Natural killer cell (primary cell): ENCODE measurements at regions not wholly inside any gene's neighbourhood (a gene's known extent, or its start where the extent isn't known, plus 50 kb on each side); places are given as distances from the start of the nearest gene placed in this dataset.

Experiments
- ATAC-seq, 3 donors: fragments of 150-1000 bp in 2 of 3; fragments of 200-7000 bp in 1 of 3; cut with Tn5 transposase; 1 replicate in 1 of 3; 2 replicates in 2 of 3; pipeline ENCODE4 v1.10.0; 2021; ENCODE audit warnings: mild to moderate bottlenecking in 2 of 3, moderate library complexity in 2 of 3
- DNase-seq, 2 donors: peaks; one replicate each; pipeline versions ENCODE4 v3.0.0 to v3.0.0-alpha.2; 2013 to 2021; ENCODE audit warnings: mixed read lengths in 1 of 2
- H3K27ac ChIP-seq: one replicate; pipeline ENCODE4 v1.5.1; 2013; ENCODE audit warnings: mild to moderate bottlenecking, low read length
- H3K27me3 ChIP-seq: one replicate; pipeline ENCODE4 v1.6.1; 2013; ENCODE audit warnings: low read length; ENCODE audit not compliant: control insufficient read depth, insufficient read depth
- H3K36me3 ChIP-seq: one replicate; pipeline ENCODE4 v1.6.1; 2013; ENCODE audit warnings: low read length; ENCODE audit not compliant: control insufficient read depth, insufficient read depth
- H3K4me1 ChIP-seq: one replicate; pipeline ENCODE4 v1.6.1; 2013; ENCODE audit warnings: low read length; ENCODE audit not compliant: control insufficient read depth, insufficient read depth
- H3K4me3 ChIP-seq: one replicate; pipeline ENCODE4 v1.5.1; 2013; ENCODE audit warnings: low read length
- H3K9me3 ChIP-seq: one replicate; pipeline ENCODE4 v1.6.1; 2013; ENCODE audit warnings: low read length; ENCODE audit not compliant: control insufficient read depth, insufficient read depth
- H3K27ac Mint-ChIP-seq, 2 donors: one replicate each; pipeline ENCODE4 v1.8.0; 2022; ENCODE audit warnings: mild to moderate bottlenecking in 2 of 2, mixed read lengths in 2 of 2, moderate library complexity in 1 of 2
- H3K27me3 Mint-ChIP-seq, 2 donors: one replicate each; pipeline ENCODE4 v1.8.0; 2022; ENCODE audit warnings: low read depth in 2 of 2, mixed read lengths in 2 of 2
- H3K36me3 Mint-ChIP-seq: one replicate; pipeline ENCODE4 v1.8.0; 2022; ENCODE audit warnings: mixed read lengths
- H3K4me1 Mint-ChIP-seq, 2 donors: one replicate each; pipeline ENCODE4 v1.8.0; 2022; ENCODE audit warnings: mixed read lengths in 2 of 2
- H3K4me3 Mint-ChIP-seq: one replicate; pipeline ENCODE4 v1.8.0; 2022; ENCODE audit warnings: mild to moderate bottlenecking, moderate library complexity, mixed read lengths
- H3K9me3 Mint-ChIP-seq, 2 donors: one replicate each; pipeline ENCODE4 v1.8.0; 2022; ENCODE audit warnings: mixed read lengths in 2 of 2
- WGBS: methylation state at CpG from one replicate; pipeline ENCODE4 v1.1.7; 2013; ENCODE audit warnings: missing lambda C conversion rate; ENCODE audit not compliant: insufficient coverage; 5-methylcytosine and 5-hydroxymethylcytosine counted together
- intact Hi-C: fragments of 100-400 bp; cut with micrococcal nuclease; formaldehyde crosslinking; loops from one replicate; pipeline ENCODE4 v1.14.2; 2022
- TF ChIP-seq, protein P1 (sequence below): fragments of 200-600 bp; IDR thresholded peaks from one replicate; pipeline ENCODE4 v1.8.0; 2022; ENCODE audit warnings: antibody characterized with exemption

DNA sequence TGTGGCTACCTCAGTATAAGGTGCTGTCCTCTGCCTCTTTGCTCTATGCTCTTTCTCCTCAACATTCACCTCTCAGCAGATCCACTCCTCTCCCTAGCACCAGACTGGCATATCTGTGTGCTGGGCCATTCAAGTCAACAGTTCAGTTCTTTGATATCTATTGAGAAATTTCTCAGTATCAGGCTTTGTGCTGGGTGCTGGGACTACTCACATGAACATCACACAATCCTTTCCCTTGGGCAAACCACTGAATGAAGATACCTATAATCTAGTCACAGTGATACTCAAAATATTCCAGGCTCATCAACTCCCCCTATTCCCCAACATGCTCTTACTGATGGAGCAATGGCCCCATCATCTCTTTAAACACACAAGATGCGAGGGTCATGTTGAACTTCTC, 120.8 kb downstream of the RPL22L1 start:
- no peak overlapping the region for H3K27ac Mint-ChIP-seq
- TF ChIP-seq, protein P1, sequence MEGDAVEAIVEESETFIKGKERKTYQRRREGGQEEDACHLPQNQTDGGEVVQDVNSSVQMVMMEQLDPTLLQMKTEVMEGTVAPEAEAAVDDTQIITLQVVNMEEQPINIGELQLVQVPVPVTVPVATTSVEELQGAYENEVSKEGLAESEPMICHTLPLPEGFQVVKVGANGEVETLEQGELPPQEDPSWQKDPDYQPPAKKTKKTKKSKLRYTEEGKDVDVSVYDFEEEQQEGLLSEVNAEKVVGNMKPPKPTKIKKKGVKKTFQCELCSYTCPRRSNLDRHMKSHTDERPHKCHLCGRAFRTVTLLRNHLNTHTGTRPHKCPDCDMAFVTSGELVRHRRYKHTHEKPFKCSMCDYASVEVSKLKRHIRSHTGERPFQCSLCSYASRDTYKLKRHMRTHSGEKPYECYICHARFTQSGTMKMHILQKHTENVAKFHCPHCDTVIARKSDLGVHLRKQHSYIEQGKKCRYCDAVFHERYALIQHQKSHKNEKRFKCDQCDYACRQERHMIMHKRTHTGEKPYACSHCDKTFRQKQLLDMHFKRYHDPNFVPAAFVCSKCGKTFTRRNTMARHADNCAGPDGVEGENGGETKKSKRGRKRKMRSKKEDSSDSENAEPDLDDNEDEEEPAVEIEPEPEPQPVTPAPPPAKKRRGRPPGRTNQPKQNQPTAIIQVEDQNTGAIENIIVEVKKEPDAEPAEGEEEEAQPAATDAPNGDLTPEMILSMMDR: no peak
- H3K9me3 ChIP-seq: no peaks in the 10 kb centered on the region
- H3K27ac ChIP-seq: no peak overlapping the region
- H3K4me3 ChIP-seq: no peak overlapping the region
- no peaks in the 10 kb centered on the region for H3K36me3 Mint-ChIP-seq
- ATAC-seq (no peak), DNase-seq (no peak)
- H3K4me1 ChIP-seq: no peaks in the 10 kb centered on the region
- H3K4me3 Mint-ChIP-seq: no peak overlapping the region
- intact Hi-C loops: no loop called here
- H3K9me3 Mint-ChIP-seq: no peaks in the 10 kb centered on the region
- H3K4me1 Mint-ChIP-seq: no peaks in the 10 kb centered on the region
- no peaks in the 10 kb centered on the region for H3K27me3 ChIP-seq
- 91% methylated on average over 1 of the region's 1 CpG for WGBS
- H3K36me3 ChIP-seq: no peaks in the 10 kb centered on the region
- peaks cover 39 to 79% of the 10 kb centered on the region in 2 donors for H3K27me3 Mint-ChIP-seq

DNA sequence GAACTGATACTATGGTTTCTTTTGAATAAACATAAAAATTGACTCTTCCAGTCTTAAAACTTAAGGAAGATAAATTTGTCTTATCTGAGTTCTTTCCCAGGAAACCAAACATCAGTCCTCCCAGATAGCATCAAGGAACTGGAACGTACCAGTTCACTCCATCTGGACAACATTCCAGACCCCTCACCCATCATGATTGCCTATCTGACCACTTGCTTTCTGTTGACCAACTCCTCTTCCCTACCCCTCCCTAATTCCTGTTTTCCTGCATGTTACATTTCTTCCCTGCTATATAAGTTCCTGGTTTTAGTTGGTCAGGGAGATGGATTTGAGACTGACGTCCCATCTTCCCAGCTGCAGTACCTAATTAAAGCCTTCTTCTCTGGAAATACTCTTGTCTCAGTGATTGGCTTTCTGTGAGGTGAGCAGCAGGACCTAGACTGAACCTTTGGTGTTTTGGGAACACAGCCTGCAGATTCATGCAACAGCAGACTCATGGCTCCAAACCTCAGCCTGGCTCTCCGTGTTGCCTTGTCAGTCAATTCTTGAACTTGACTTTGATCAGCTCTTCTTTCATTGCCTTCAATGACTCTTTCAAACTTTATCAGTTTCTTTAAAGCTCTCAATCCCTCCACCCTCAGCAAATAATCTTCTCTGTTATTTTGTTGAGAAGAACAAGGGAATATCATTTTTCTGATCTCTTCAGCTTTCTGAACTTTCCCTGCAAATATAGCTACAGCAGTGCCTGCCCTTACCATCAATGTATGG, 123.6 kb downstream of the RPL22L1 start:
- H3K27me3 Mint-ChIP-seq: peaks cover 35 to 59% of the 10 kb centered on the region in 2 donors
- H3K9me3 Mint-ChIP-seq: no peaks in the 10 kb centered on the region
- 92% methylated on average over 3 of the region's 3 CpGs for WGBS

DNA sequence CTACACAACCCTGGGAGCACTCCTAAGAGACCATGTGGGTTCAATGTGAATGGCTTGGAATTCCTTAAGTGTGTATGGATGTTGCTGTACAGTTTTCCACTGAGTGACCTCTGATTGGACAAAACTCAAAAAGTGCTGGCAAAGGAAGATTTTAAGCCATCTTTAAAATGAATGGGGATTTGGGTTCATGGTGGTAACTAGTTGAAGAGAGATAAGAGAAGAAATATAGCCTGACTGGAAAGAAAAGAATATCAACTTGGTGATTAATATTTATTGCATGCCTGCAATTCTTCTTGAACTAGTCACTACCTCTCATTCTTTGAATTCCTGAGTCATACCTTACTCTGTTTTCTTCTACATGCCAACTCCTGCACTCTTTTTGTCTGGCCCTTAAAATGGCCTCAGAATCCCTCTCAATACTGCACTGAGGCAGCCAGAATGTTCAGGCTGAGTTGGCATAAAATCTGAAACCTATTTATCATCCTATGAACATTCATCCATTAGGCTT, 124.7 kb downstream of the RPL22L1 start:
- no peak for DNase-seq
- Mint-ChIP-seq H3K27me3 (peaks cover 36 to 56% of the 10 kb centered on the region in 2 donors), H3K4me1 (no peaks in the 10 kb centered on the region), H3K36me3 (no peaks in the 10 kb centered on the region), H3K9me3 (no peaks in the 10 kb centered on the region), H3K4me3 (no peak overlapping the region), H3K27ac (no peak overlapping the region)
- intact Hi-C loops: no loop called here
- H3K27me3 ChIP-seq: no peaks in the 10 kb centered on the region
- H3K4me1 ChIP-seq: no peaks in the 10 kb centered on the region
- TF ChIP-seq, protein P1: no peak
- no peaks in the 10 kb centered on the region for H3K36me3 ChIP-seq
- no peak overlapping the region for H3K27ac ChIP-seq
- ATAC-seq: no peak
- no peaks in the 10 kb centered on the region for H3K9me3 ChIP-seq
- no peak overlapping the region for H3K4me3 ChIP-seq

More for the DNA sequence above, 123.6 kb downstream of the RPL22L1 start:
- H3K27ac Mint-ChIP-seq: no peak overlapping the region
- TF ChIP-seq, protein P1: no peak
- no peaks in the 10 kb centered on the region for H3K36me3 Mint-ChIP-seq
- ATAC-seq (no peak), DNase-seq (no peak)
- H3K4me3 ChIP-seq: no peak overlapping the region
- no peaks in the 10 kb centered on the region for H3K36me3 ChIP-seq
- H3K9me3 ChIP-seq: no peaks in the 10 kb centered on the region
- H3K27me3 ChIP-seq: no peaks in the 10 kb centered on the region
- no peak overlapping the region for H3K4me3 Mint-ChIP-seq
- H3K4me1 Mint-ChIP-seq: no peaks in the 10 kb centered on the region
- H3K4me1 ChIP-seq: no peaks in the 10 kb centered on the region
- H3K27ac ChIP-seq: no peak overlapping the region
- intact Hi-C loops: no loop called here
